CD14-positive monocyte (primary cell): ENCODE measurements at regions not wholly inside any gene's neighbourhood (a gene's known extent, or its start where the extent isn't known, plus 50 kb on each side); places are given as distances from the start of the nearest gene placed in this dataset.

ENCODE experiments used
- DNase-seq, 3 donors: peaks; one replicate each; pipeline ENCODE4 v3.0.0-alpha.2; 2011 to 2022
- H2AFZ ChIP-seq: 2 replicates; pipeline ENCODE4 v1.6.0; 2012; ENCODE audit warnings: mild to moderate bottlenecking, low read depth, low read length, inconsistent platforms; ENCODE audit not compliant: insufficient read depth, poor library complexity, severe bottlenecking
- H3K27ac ChIP-seq, 2 donors: 1 replicate in 1 of 2; 2 replicates in 1 of 2; pipeline ENCODE4 v1.5.1; 2012 to 2013; ENCODE audit warnings: low read length in 2 of 2, control low read depth in 1 of 2, inconsistent platforms in 1 of 2, low read depth in 1 of 2, mild to moderate bottlenecking in 1 of 2
- H3K27me3 ChIP-seq, 2 donors: one replicate each; pipeline versions ENCODE4 v1.6.0 to v1.6.1; 2011 to 2013; ENCODE audit warnings: low read length in 2 of 2; ENCODE audit not compliant: control insufficient read depth in 2 of 2, insufficient read depth in 2 of 2
- H3K36me3 ChIP-seq, 2 donors: replicated peaks in 1 of 2; 1 replicate in 1 of 2; 2 replicates in 1 of 2; pipeline versions ENCODE4 v1.5.1 to v1.6.1; 2012 to 2013; ENCODE audit warnings: low read length in 2 of 2, control low read depth in 1 of 2, inconsistent platforms in 1 of 2, mild to moderate bottlenecking in 1 of 2; ENCODE audit not compliant: insufficient read depth in 2 of 2, control insufficient read depth in 1 of 2
- H3K4me1 ChIP-seq, 2 donors: 1 replicate in 1 of 2; 2 replicates in 1 of 2; pipeline versions ENCODE4 v1.5.1 to v1.6.1; 2012 to 2013; ENCODE audit warnings: low read length in 2 of 2, control low read depth in 1 of 2, inconsistent platforms in 1 of 2, mild to moderate bottlenecking in 1 of 2, moderate library complexity in 1 of 2; ENCODE audit not compliant: insufficient read depth in 2 of 2, control insufficient read depth in 1 of 2
- H3K4me2 ChIP-seq: replicated peaks from 2 replicates; pipeline ENCODE3; 2012; ENCODE audit warnings: low read length, moderate library complexity, mild to moderate bottlenecking; ENCODE audit not compliant: poor library complexity, severe bottlenecking; ENCODE audit errors: extremely low read depth
- H3K4me3 ChIP-seq, 3 experiments: fragments of 200-600 bp in 1 of 3; sonication (generic) in 1 of 3; replicated peaks in 1 of 3; 1 replicate in 2 of 3; 2 replicates in 1 of 3; pipeline ENCODE4 v1.5.1; 2011 to 2013; ENCODE audit warnings: low read length in 3 of 3, mild to moderate bottlenecking in 3 of 3, control low read depth in 2 of 3, low read depth in 2 of 3, inconsistent platforms in 1 of 3, moderate library complexity in 1 of 3
- H3K79me2 ChIP-seq: 2 replicates; pipeline ENCODE4 v1.6.0; 2012; ENCODE audit warnings: mild to moderate bottlenecking, control low read depth, inconsistent platforms, low read length, moderate library complexity; ENCODE audit not compliant: insufficient read depth
- H3K9ac ChIP-seq: 2 replicates; pipeline ENCODE4 v1.6.0; 2017; ENCODE audit warnings: low read length, mild to moderate bottlenecking; ENCODE audit not compliant: insufficient read depth, poor library complexity, severe bottlenecking
- H3K9me3 ChIP-seq, 2 donors: replicated peaks in 1 of 2; 1 replicate in 1 of 2; 2 replicates in 1 of 2; pipeline versions ENCODE4 v1.5.1 to v1.6.1; 2012 to 2013; ENCODE audit warnings: low read length in 2 of 2, control low read depth in 1 of 2; ENCODE audit not compliant: control insufficient read depth in 1 of 2, insufficient read depth in 1 of 2
- H4K20me1 ChIP-seq: 2 replicates; pipeline ENCODE4 v1.6.0; 2012; ENCODE audit warnings: mild to moderate bottlenecking, low read length, control low read depth, moderate library complexity; ENCODE audit not compliant: insufficient read depth
- H3K27ac Mint-ChIP-seq, 7 donors: one replicate each; pipeline ENCODE4 v1.8.0; 2020; ENCODE audit warnings: mild to moderate bottlenecking in 7 of 7, mixed read lengths in 7 of 7, moderate library complexity in 6 of 7, inconsistent platforms in 2 of 7
- H3K27me3 Mint-ChIP-seq, 3 donors: one replicate each; pipeline ENCODE4 v1.8.0; 2021 to 2022; ENCODE audit warnings: low read depth in 3 of 3, mild to moderate bottlenecking in 3 of 3, mixed read lengths in 3 of 3, moderate library complexity in 3 of 3, inconsistent platforms in 1 of 3
- H3K36me3 Mint-ChIP-seq, 2 donors: one replicate each; pipeline ENCODE4 v1.8.0; 2020; ENCODE audit warnings: mixed read lengths in 2 of 2, inconsistent platforms in 1 of 2, mild to moderate bottlenecking in 1 of 2
- H3K4me1 Mint-ChIP-seq: one replicate; pipeline ENCODE4 v1.8.0; 2020; ENCODE audit warnings: mild to moderate bottlenecking, mixed read lengths
- H3K4me3 Mint-ChIP-seq, 2 donors: one replicate each; pipeline ENCODE4 v1.8.0; 2020; ENCODE audit warnings: mild to moderate bottlenecking in 2 of 2, mixed read lengths in 2 of 2, moderate library complexity in 1 of 2
- H3K9me3 Mint-ChIP-seq, 7 donors: one replicate each; pipeline ENCODE4 v1.8.0; 2020 to 2022; ENCODE audit warnings: mixed read lengths in 7 of 7, mild to moderate bottlenecking in 6 of 7, moderate library complexity in 6 of 7, inconsistent platforms in 2 of 7
- WGBS: methylation state at CpG from one replicate; pipeline ENCODE4 v1.1.5; 2013; ENCODE audit warnings: missing lambda C conversion rate; ENCODE audit not compliant: insufficient coverage; 5-methylcytosine and 5-hydroxymethylcytosine counted together
- intact Hi-C, 2 donors: fragments of 100-400 bp; cut with micrococcal nuclease; formaldehyde crosslinking; loops; one replicate each; pipeline versions ENCODE4 v1.15.0 to v1.15.1; 2023
- TF ChIP-seq, protein P1 (sequence below): fragments of 200-600 bp; IDR thresholded peaks from one replicate; pipeline ENCODE4 v1.8.0; 2022; ENCODE audit warnings: antibody characterized with exemption, mild to moderate bottlenecking

- H3K36me3 Mint-ChIP-seq, result no peaks in the 10 kb centered on the region
- DNase-seq, result no peak
- intact Hi-C loops, result no loop called here
- no peaks in the 10 kb centered on the region for H3K4me1 Mint-ChIP-seq
- Histone ChIP-seq H3K27ac (no peak overlapping the region), H3K9ac (no peak overlapping the region), H3K36me3 (no peaks in the 10 kb centered on the region), H3K4me3 (no peak overlapping the region), H3K4me2 (no peak overlapping the region), H2AFZ (no peak overlapping the region), H3K79me2 (no peaks in the 10 kb centered on the region), H3K27me3 (no peaks in the 10 kb centered on the region), H3K4me1 (no peaks in the 10 kb centered on the region), H3K9me3 (no peaks in the 10 kb centered on the region), H4K20me1 (no peaks in the 10 kb centered on the region)
- H3K27ac Mint-ChIP-seq, result no peak overlapping the region
- H3K27me3 Mint-ChIP-seq, result peaks cover 0 to 6% (median 0%) of the 10 kb centered on the region in 3 donors
- WGBS, result no CpG with 5 or more reads among the region's 1 CpG
- H3K4me3 Mint-ChIP-seq, result no peak overlapping the region
- peaks cover 0 to 2% (median 0%) of the 10 kb centered on the region in 7 donors for H3K9me3 Mint-ChIP-seq
- TF ChIP-seq, protein P1, sequence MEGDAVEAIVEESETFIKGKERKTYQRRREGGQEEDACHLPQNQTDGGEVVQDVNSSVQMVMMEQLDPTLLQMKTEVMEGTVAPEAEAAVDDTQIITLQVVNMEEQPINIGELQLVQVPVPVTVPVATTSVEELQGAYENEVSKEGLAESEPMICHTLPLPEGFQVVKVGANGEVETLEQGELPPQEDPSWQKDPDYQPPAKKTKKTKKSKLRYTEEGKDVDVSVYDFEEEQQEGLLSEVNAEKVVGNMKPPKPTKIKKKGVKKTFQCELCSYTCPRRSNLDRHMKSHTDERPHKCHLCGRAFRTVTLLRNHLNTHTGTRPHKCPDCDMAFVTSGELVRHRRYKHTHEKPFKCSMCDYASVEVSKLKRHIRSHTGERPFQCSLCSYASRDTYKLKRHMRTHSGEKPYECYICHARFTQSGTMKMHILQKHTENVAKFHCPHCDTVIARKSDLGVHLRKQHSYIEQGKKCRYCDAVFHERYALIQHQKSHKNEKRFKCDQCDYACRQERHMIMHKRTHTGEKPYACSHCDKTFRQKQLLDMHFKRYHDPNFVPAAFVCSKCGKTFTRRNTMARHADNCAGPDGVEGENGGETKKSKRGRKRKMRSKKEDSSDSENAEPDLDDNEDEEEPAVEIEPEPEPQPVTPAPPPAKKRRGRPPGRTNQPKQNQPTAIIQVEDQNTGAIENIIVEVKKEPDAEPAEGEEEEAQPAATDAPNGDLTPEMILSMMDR, result no peak
These were observed 386.3 kb downstream of the KCTD12 start for GRCh38 chr13:76499891-76500290.

- Mint-ChIP-seq H3K27ac (no peak overlapping the region), H3K9me3 (no peaks in the 10 kb centered on the region), H3K36me3 (no peaks in the 10 kb centered on the region), H3K4me3 (no peak overlapping the region), H3K4me1 (no peaks in the 10 kb centered on the region), H3K27me3 (no peaks in the 10 kb centered on the region)
- TF ChIP-seq, protein P1, result no peak
- no peaks in the 10 kb centered on the region for H3K36me3 ChIP-seq
- no peak overlapping the region for H3K9ac ChIP-seq
- no peaks in the 10 kb centered on the region for H3K27me3 ChIP-seq
- H3K79me2 ChIP-seq, result no peaks in the 10 kb centered on the region
- no peak overlapping the region for H3K4me2 ChIP-seq
- no peaks in the 10 kb centered on the region for H4K20me1 ChIP-seq
- H3K4me3 ChIP-seq, result no peak overlapping the region
- no peak for DNase-seq
- intact Hi-C loops, result no loop called here
- H3K27ac ChIP-seq, result no peak overlapping the region
- no peaks in the 10 kb centered on the region for H3K4me1 ChIP-seq
- no CpG with 5 or more reads among the region's 1 CpG for WGBS
- no peak overlapping the region for H2AFZ ChIP-seq
- no peaks in the 10 kb centered on the region for H3K9me3 ChIP-seq
These were observed 396.9 kb downstream of the KCTD12 start for GRCh38 chr13:76489274-76489673.
